Fibroblast of villous mesenchyme (primary cell): ENCODE measurements at regions not wholly inside any gene's neighbourhood (a gene's known extent, or its start where the extent isn't known, plus 50 kb on each side); places are given as distances from the start of the nearest gene placed in this dataset.

Experiments
- DNase-seq: peaks from one replicate; pipeline ENCODE4 v3.0.0-alpha.2; 2010; ENCODE audit warnings: low read depth
- H3K4me3 ChIP-seq: 2 replicates; pipeline ENCODE4 v1.5.1; 2011; ENCODE audit warnings: low read depth, mild to moderate bottlenecking, low read length
- TF ChIP-seq, protein P1 (sequence below): IDR thresholded peaks from 2 replicates; pipeline ENCODE4 v1.5.1; 2012; ENCODE audit warnings: low read depth, mild to moderate bottlenecking, low read length; ENCODE audit not compliant: insufficient read depth

DNA sequence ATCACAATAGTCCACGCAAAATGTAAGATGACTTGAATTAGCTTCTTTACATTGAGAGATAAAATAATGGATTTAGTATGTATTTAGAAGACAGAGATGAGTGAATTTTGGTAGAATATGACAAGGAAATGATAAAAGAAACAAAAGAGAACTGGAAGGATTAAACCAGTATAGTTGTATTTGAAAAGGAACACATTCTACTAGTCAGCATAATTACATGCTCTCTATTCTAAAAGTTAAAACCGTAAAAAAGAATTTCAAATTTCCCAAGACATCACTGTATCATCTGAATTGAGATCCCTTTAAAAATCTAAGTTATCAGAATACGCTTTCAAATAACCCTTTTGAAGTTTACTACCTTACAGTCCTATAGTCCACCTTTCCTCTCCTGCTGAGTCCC lies 1156.7 kb upstream of the PCDH9 start:
- H3K4me3 ChIP-seq: no peak overlapping the region
- TF ChIP-seq, protein P1, sequence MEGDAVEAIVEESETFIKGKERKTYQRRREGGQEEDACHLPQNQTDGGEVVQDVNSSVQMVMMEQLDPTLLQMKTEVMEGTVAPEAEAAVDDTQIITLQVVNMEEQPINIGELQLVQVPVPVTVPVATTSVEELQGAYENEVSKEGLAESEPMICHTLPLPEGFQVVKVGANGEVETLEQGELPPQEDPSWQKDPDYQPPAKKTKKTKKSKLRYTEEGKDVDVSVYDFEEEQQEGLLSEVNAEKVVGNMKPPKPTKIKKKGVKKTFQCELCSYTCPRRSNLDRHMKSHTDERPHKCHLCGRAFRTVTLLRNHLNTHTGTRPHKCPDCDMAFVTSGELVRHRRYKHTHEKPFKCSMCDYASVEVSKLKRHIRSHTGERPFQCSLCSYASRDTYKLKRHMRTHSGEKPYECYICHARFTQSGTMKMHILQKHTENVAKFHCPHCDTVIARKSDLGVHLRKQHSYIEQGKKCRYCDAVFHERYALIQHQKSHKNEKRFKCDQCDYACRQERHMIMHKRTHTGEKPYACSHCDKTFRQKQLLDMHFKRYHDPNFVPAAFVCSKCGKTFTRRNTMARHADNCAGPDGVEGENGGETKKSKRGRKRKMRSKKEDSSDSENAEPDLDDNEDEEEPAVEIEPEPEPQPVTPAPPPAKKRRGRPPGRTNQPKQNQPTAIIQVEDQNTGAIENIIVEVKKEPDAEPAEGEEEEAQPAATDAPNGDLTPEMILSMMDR: no peak
- no peak for DNase-seq

DNA sequence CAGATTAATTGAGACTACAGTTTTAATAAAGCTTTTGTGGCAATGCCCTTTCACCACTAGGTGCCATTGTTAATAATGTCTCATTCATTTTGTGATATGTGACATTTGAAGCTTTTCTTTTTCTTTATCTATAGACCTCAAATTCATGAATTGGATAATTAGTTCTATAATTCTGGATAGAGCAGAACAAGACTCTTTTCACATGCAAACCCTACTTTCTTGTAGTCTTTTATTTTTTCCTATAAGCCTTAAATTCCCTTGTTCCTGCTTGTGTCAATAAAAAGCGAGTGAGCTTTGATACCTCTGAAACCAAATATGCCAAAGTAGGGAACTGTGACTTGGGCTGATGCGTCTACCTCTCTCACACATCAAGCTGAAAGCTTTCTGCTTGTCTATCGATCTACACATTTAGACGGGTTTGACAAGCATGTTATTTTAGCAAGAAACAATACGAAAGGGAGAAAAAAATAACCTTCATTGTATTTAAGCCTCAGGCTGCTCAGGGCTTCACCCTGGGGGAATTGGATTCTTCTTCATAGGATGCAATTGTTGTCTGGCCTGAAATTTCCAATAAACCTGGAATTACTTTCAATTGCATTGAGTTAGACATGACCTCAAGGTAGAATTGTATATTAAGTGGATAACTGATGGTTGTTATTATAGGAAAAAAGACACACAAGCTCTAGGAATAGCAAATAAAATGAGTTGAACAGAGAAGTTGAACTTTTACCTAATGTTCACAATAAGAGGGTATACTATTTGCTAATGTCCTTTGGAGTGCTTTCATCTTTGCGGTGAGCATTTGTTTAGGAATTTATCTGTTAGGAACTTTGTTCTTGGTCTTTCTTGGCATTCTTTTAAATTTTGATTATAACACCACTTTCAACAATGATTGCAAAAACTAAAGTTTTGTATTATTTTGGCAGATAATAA lies 1150.2 kb upstream of the PCDH9 start:
- TF ChIP-seq, protein P1: no peak
- no peak overlapping the region for H3K4me3 ChIP-seq
- no peak for DNase-seq

DNA sequence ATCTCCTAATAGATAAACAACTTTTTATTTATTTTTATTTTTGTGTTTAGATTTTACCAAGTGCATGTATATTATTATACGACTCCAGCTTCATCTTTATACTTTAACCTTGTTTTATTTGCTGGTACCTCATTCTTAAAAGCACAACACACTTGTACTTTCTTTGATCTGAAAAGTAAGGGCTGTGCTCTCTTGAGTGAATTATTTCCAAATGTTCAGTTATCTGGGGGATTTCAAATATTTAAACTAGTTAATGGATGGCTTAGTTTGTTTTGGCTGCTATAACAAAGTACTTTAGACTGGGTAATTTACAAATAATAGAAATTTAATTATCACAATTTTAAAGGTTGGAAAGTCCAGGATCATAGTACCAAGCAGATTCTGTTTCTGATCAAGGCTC lies 1148.2 kb upstream of the PCDH9 start:
- no peak for DNase-seq
- H3K4me3 ChIP-seq: no peak overlapping the region
- TF ChIP-seq, protein P1: no peak

DNA sequence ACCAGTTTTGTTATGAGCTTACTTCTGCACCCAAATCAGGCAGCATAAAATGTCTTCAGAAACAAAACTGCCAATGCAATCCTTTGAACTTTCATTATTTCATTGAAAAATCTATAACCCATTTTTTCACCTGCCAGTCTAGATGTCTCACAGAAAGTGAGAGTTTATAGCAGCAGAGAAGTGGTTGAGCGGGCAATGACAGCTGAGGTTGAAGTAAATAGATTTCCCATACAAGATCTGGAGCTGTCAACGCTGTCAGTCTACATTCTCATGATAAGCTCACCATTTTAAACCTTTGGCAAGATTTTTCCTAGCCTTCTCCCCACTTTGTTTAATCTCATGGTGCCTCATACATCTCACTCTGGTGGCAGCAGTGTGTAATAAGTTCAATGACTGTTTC lies 1144.9 kb upstream of the PCDH9 start:
- TF ChIP-seq, protein P1: no peak
- no peak for DNase-seq
- H3K4me3 ChIP-seq: no peak overlapping the region

DNA sequence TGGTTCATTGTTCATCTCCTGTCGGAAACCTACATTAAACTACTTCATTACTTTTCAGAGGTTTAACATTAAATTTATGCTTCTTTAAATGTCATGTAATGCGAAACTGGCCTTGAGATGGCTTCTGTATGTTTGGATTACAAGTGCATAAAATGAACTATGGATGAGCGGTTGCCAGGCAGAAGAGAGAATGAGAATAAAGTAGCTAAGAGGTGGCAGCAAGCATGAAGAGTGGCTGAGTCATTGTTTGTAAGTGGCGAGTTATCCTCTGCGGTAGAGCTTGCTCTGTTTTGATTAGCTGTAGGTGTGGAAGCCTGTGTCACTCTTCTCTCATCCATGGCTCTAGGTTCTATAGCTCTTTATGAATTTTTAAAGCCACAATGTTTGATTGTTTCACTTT lies 1139.6 kb upstream of the PCDH9 start:
- no peak overlapping the region for H3K4me3 ChIP-seq
- TF ChIP-seq, protein P1: no peak
- DNase-seq: no peak

DNA sequence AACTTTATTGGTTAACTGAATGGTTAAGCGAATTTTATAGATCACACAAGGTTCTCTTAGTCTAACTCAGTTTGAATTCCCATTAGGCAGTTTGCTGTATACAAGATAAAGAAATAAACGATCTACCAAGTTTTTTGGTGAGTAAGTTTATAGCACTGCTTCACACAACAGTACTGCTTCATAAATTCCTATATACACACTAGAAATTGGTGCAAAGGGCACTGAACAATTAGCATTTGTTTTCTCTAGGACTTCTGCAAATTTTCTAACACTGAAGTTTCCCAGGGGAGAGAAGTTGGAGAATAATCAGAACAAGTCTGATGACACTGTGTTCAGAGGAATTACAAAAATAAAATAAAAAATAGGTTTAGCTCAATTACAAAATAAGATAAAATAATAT lies 1138.8 kb upstream of the PCDH9 start:
- TF ChIP-seq, protein P1: no peak
- no peak overlapping the region for H3K4me3 ChIP-seq
- no peak for DNase-seq

DNA sequence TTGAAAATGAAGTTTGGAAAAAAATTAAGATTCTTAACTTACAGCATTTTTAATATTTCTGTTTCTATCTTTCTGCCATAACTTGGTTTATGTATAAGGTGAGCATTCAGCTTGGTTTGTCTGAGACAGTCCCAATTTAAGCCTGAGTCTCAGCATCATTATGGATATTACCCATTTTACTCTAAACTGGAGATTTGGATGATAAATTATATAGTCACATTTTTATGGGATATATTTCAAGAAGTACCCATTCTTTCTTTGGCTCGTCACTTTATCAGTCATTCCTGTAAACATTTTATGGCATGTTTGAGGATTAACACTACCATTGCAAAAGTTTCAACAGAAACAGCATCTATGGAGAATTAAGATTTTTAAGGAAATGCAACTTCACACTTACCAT lies 1129.0 kb upstream of the PCDH9 start:
- no peak for DNase-seq
- TF ChIP-seq, protein P1: no peak
- H3K4me3 ChIP-seq: no peak overlapping the region
